Panc1 (cell line): ENCODE measurements at regions not wholly inside any gene's neighbourhood (a gene's known extent, or its start where the extent isn't known, plus 50 kb on each side); places are given as distances from the start of the nearest gene placed in this dataset.

Experiments
- ATAC-seq: fragments of 200-7000 bp; cut with Tn5 transposase; 2 replicates; pipeline ENCODE4 v1.9.1; 2020; ENCODE audit warnings: mild to moderate bottlenecking, moderate library complexity
- BruUV-seq: library from RNA; stranded (reverse); fragments of 400-500 nt; replicated peaks from 2 replicates; lab custom pipeline; 2021; lab: Mats Ljungman, UMichigan
- CTCF ChIA-PET: fragments of 300-600 bp; sonication (Branson Sonifier 250); formaldehyde crosslinking; loops from one replicate; lab custom pipeline; 2022; ENCODE audit warnings: antibody characterized with exemption; lab: Charles Lee
- POLR2A ChIA-PET: fragments of 300-600 bp; sonication (Branson Sonifier 250); formaldehyde crosslinking; loops from one replicate; lab custom pipeline; 2022; ENCODE audit warnings: antibody characterized with exemption; lab: Charles Lee
- DNase-seq: peaks from one replicate; pipeline ENCODE4 v3.0.0-alpha.2; 2010; ENCODE audit warnings: low read depth, low spot score
- H3K27ac ChIP-seq: 2 replicates; pipeline ENCODE4 v1.5.1; 2011; ENCODE audit warnings: mild to moderate bottlenecking, low read length, inconsistent platforms
- H3K27me3 ChIP-seq: fragments of 200-500 bp; sonication (Bioruptor generic); 2 replicates; pipeline ENCODE4 v1.6.0; 2014; ENCODE audit warnings: low read length, inconsistent platforms; ENCODE audit not compliant: control insufficient read depth, insufficient read depth
- H3K36me3 ChIP-seq: fragments of 200-500 bp; sonication (Bioruptor generic); 2 replicates; pipeline ENCODE4 v1.5.1; 2014; ENCODE audit warnings: inconsistent platforms, mild to moderate bottlenecking, low read length, moderate library complexity; ENCODE audit not compliant: control insufficient read depth, insufficient read depth
- H3K4me1 ChIP-seq: 2 replicates; pipeline ENCODE4 v1.5.1; 2011; ENCODE audit warnings: inconsistent platforms, mild to moderate bottlenecking, low read length, moderate library complexity; ENCODE audit not compliant: control insufficient read depth, insufficient read depth
- H3K4me3 ChIP-seq, 2 experiments: 2 replicates each; pipeline ENCODE4 v1.5.1; 2011 to 2012; ENCODE audit warnings: low read depth in 2 of 2, low read length in 2 of 2, mild to moderate bottlenecking in 2 of 2, inconsistent platforms in 1 of 2, moderate library complexity in 1 of 2
- H3K9me3 ChIP-seq: fragments of 200-500 bp; sonication (Bioruptor generic); 2 replicates; pipeline ENCODE4 v1.5.1; 2014; ENCODE audit warnings: low read depth, mild to moderate bottlenecking, inconsistent platforms, low read length, moderate library complexity; ENCODE audit not compliant: control insufficient read depth, insufficient read depth
- POLR2AphosphoS5 ChIP-seq: IDR thresholded peaks from 2 replicates; pipeline ENCODE4 v1.6.1; 2012; ENCODE audit warnings: mild to moderate bottlenecking, low read depth, low read length, moderate library complexity
- SIN3A ChIP-seq: IDR thresholded peaks from 2 replicates; pipeline ENCODE4 v1.6.1; 2012; ENCODE audit warnings: low read depth, mild to moderate bottlenecking, low read length, moderate library complexity, borderline replicate concordance; ENCODE audit not compliant: insufficient read depth
- TCF7L2 ChIP-seq: IDR thresholded peaks from 2 replicates; pipeline ENCODE4 v1.6.1; 2011; ENCODE audit warnings: mild to moderate bottlenecking, low read depth, low read length, inconsistent platforms
- in situ Hi-C: cut with HindIII; loops from 2 replicates; pipeline ENCODE4 v1.10.0; 2016; ENCODE audit warnings: low sequenced_read_pairs, low pct_unique_long_range_greater_than_20kb
- intact Hi-C: fragments of 100-400 bp; cut with micrococcal nuclease; formaldehyde crosslinking; loops from one replicate; pipeline ENCODE4 v1.10.0; 2022; ENCODE audit not compliant: unreplicated experiment
- TF ChIP-seq, protein P1 (sequence below), 2 experiments: IDR thresholded peaks; 2 replicates each; pipeline ENCODE4 v1.6.1; 2011 to 2012; ENCODE audit warnings: low read depth in 2 of 2, control low read depth in 1 of 2, low read length in 1 of 2, mild to moderate bottlenecking in 1 of 2, moderate library complexity in 1 of 2; ENCODE audit not compliant: insufficient read depth in 1 of 2
- TF ChIP-seq, protein P2 (sequence below): fragments of 450-650 bp; IDR thresholded peaks from 2 replicates; pipeline ENCODE4 v1.5.1; 2017; ENCODE audit warnings: mild to moderate bottlenecking

DNA sequence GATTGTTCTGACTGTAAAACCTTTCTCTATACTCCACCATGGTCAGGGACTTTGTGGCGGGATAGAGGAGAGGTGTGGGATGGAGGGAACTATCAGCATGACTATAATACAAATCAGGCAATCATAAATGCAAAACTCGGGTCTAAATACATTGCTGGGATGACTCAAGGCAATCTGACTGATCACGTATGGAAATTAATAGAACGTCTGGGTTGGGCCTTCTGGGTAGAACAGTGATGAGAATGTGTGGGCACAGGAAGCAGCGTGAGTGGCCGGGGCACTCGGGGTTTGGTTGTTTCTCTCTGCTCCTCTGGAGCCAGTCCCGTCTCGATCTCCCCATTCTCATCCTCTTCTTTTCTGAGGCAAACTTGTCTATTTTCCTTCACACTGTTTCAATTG is 485.8 kb downstream of the VRK1 start:
- H3K27ac ChIP-seq: no peak overlapping the region
- H3K4me1 ChIP-seq: no peaks in the 10 kb centered on the region
- no peaks in the 10 kb centered on the region for H3K27me3 ChIP-seq
- H3K36me3 ChIP-seq: no peaks in the 10 kb centered on the region
- no peaks in the 10 kb centered on the region for H3K9me3 ChIP-seq
- ATAC-seq (no peak), DNase-seq (no peak)
- TF ChIP-seq SIN3A (no peak), TCF7L2 (no peak), POLR2AphosphoS5 (no peak)
- TF ChIP-seq, protein P1, sequence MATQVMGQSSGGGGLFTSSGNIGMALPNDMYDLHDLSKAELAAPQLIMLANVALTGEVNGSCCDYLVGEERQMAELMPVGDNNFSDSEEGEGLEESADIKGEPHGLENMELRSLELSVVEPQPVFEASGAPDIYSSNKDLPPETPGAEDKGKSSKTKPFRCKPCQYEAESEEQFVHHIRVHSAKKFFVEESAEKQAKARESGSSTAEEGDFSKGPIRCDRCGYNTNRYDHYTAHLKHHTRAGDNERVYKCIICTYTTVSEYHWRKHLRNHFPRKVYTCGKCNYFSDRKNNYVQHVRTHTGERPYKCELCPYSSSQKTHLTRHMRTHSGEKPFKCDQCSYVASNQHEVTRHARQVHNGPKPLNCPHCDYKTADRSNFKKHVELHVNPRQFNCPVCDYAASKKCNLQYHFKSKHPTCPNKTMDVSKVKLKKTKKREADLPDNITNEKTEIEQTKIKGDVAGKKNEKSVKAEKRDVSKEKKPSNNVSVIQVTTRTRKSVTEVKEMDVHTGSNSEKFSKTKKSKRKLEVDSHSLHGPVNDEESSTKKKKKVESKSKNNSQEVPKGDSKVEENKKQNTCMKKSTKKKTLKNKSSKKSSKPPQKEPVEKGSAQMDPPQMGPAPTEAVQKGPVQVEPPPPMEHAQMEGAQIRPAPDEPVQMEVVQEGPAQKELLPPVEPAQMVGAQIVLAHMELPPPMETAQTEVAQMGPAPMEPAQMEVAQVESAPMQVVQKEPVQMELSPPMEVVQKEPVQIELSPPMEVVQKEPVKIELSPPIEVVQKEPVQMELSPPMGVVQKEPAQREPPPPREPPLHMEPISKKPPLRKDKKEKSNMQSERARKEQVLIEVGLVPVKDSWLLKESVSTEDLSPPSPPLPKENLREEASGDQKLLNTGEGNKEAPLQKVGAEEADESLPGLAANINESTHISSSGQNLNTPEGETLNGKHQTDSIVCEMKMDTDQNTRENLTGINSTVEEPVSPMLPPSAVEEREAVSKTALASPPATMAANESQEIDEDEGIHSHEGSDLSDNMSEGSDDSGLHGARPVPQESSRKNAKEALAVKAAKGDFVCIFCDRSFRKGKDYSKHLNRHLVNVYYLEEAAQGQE (IDR thresholded peaks at IDR 0.05; ENCODE audit: insufficient read depth in 1 of 2, low read depth in 2 of 2, low read length in 1 of 2): no peak
- TF ChIP-seq, protein P2, sequence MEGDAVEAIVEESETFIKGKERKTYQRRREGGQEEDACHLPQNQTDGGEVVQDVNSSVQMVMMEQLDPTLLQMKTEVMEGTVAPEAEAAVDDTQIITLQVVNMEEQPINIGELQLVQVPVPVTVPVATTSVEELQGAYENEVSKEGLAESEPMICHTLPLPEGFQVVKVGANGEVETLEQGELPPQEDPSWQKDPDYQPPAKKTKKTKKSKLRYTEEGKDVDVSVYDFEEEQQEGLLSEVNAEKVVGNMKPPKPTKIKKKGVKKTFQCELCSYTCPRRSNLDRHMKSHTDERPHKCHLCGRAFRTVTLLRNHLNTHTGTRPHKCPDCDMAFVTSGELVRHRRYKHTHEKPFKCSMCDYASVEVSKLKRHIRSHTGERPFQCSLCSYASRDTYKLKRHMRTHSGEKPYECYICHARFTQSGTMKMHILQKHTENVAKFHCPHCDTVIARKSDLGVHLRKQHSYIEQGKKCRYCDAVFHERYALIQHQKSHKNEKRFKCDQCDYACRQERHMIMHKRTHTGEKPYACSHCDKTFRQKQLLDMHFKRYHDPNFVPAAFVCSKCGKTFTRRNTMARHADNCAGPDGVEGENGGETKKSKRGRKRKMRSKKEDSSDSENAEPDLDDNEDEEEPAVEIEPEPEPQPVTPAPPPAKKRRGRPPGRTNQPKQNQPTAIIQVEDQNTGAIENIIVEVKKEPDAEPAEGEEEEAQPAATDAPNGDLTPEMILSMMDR: no peak
- in situ Hi-C loops (no loop called here), intact Hi-C loops (no loop called here)
- no peak overlapping the region for H3K4me3 ChIP-seq
- ChIA-PET CTCF (no interaction called here), POLR2A (no interaction called here)
- no TSS peak for BruUV-seq

DNA sequence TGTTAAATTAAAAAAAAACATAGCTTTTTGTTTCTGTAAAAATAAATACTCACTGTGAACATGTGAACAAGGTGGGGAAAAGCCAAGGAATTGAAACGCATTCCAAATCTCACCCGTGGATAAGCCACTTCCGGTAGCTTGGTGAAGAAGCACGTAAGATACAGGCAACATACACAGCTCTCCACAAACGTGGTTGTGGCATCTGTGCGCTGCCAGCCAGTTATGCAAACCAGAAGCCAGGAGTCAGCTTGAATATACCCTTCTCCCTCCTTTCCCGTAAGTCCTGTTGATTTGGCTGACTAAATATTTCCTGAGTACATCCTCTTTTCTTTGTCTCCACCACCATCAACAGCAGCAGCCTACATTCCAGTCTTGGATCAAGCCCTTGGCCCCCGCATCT is 486.2 kb downstream of the VRK1 start:
- ATAC-seq (no peak), DNase-seq (no peak)
- Histone ChIP-seq H3K9me3 (no peaks in the 10 kb centered on the region), H3K36me3 (no peaks in the 10 kb centered on the region), H3K27me3 (no peaks in the 10 kb centered on the region), H3K4me1 (no peaks in the 10 kb centered on the region), H3K27ac (no peak overlapping the region), H3K4me3 (no peak overlapping the region)
- ChIA-PET POLR2A (no interaction called here), CTCF (no interaction called here)
- in situ Hi-C loops (no loop called here), intact Hi-C loops (no loop called here)
- no TSS peak for BruUV-seq
- TF ChIP-seq SIN3A: no peak
- no peak for TF ChIP-seq POLR2AphosphoS5
- TF ChIP-seq TCF7L2: no peak
- TF ChIP-seq, protein P1 (IDR thresholded peaks at IDR 0.05; ENCODE audit: insufficient read depth in 1 of 2, low read depth in 2 of 2, low read length in 1 of 2): no peak
- TF ChIP-seq, protein P2: no peak
